Keratinocyte (primary cell): ENCODE measurements at regions not wholly inside any gene's neighbourhood (a gene's known extent, or its start where the extent isn't known, plus 50 kb on each side); places are given as distances from the start of the nearest gene placed in this dataset.

Source experiments
- DNase-seq: peaks from one replicate; pipeline ENCODE4 v3.0.0-alpha.2; 2011; ENCODE audit warnings: low read depth, missing footprints, low spot score
- FAIRE-seq: peaks from 2 replicates; lab custom pipeline; 2011; peaks lifted over from hg19 to GRCh38; lab: Jason Lieb, UNC
- H2AFZ ChIP-seq: 2 replicates; pipeline ENCODE4 v1.6.0; 2012; ENCODE audit warnings: low read length, control low read depth, inconsistent platforms; ENCODE audit not compliant: control insufficient read depth
- H3K27ac ChIP-seq: 2 replicates; pipeline ENCODE4 v1.5.1; 2011; ENCODE audit warnings: low read length; ENCODE audit not compliant: control insufficient read depth, insufficient read depth
- H3K27me3 ChIP-seq: 3 replicates; pipeline ENCODE4 v1.6.0; 2011; ENCODE audit warnings: low read length; ENCODE audit not compliant: control insufficient read depth, insufficient read depth; ENCODE audit errors: extremely low read depth
- H3K36me3 ChIP-seq, 2 experiments: 2 replicates in 1 of 2; 3 replicates in 1 of 2; pipeline ENCODE4 v1.5.1; 2011; ENCODE audit warnings: low read length in 2 of 2, mild to moderate bottlenecking in 1 of 2; ENCODE audit not compliant: control insufficient read depth in 2 of 2, insufficient read depth in 2 of 2; ENCODE audit errors: extremely low read depth in 1 of 2
- H3K4me1 ChIP-seq: 3 replicates; pipeline ENCODE4 v1.5.1; 2011; ENCODE audit warnings: low read length; ENCODE audit not compliant: control insufficient read depth, insufficient read depth; ENCODE audit errors: extremely low read depth
- H3K4me2 ChIP-seq: 3 replicates; pipeline ENCODE4 v1.6.0; 2011; ENCODE audit warnings: low read depth, low read length; ENCODE audit not compliant: control insufficient read depth, insufficient read depth; ENCODE audit errors: extremely low read depth
- H3K4me3 ChIP-seq, 3 experiments: fragments of 200-600 bp in 1 of 3; sonication (generic) in 1 of 3; 2 replicates in 2 of 3; 3 replicates in 1 of 3; pipeline ENCODE4 v1.5.1; 2011 to 2016; ENCODE audit warnings: low read length in 3 of 3, mild to moderate bottlenecking in 3 of 3, control low read depth in 2 of 3, inconsistent platforms in 1 of 3, low read depth in 1 of 3, mixed read lengths in 1 of 3, mixed run types in 1 of 3, moderate library complexity in 1 of 3; ENCODE audit not compliant: control insufficient read depth in 2 of 3, insufficient read depth in 2 of 3; ENCODE audit errors: extremely low read depth in 1 of 3
- H3K79me2 ChIP-seq: 2 replicates; pipeline ENCODE4 v1.6.0; 2012; ENCODE audit warnings: low read length; ENCODE audit not compliant: control insufficient read depth, insufficient read depth
- H3K9ac ChIP-seq: 3 replicates; pipeline ENCODE4 v1.6.0; 2011; ENCODE audit warnings: low read length; ENCODE audit not compliant: control insufficient read depth, insufficient read depth; ENCODE audit errors: extremely low read depth
- H3K9me1 ChIP-seq: 3 replicates; pipeline ENCODE4 v1.6.0; 2011; ENCODE audit warnings: low read length; ENCODE audit not compliant: control insufficient read depth, insufficient read depth; ENCODE audit errors: extremely low read depth
- H3K9me3 ChIP-seq: 2 replicates; pipeline ENCODE4 v1.5.1; 2012; ENCODE audit warnings: low read depth, low read length; ENCODE audit not compliant: control insufficient read depth
- H4K20me1 ChIP-seq: 3 replicates; pipeline ENCODE4 v1.6.0; 2011; ENCODE audit warnings: low read length; ENCODE audit not compliant: control insufficient read depth, insufficient read depth; ENCODE audit errors: extremely low read depth
- EZH2 ChIP-seq: IDR thresholded peaks from one replicate; pipeline ENCODE4 v1.6.1; 2012; ENCODE audit warnings: inconsistent platforms, mild to moderate bottlenecking, low read length, moderate library complexity
- dilution Hi-C: fragments of 300-500 bp; cut with MboI; formaldehyde crosslinking; loops from one replicate; pipeline ENCODE4 v1.7.0; 2020; ENCODE audit warnings: low sequenced_read_pairs; ENCODE audit not compliant: extremely low pct_ligation_motif_present
- TF ChIP-seq, protein P1 (sequence below), 3 experiments: IDR thresholded peaks in 1 of 3; conservative IDR thresholded peaks in 1 of 3; optimal IDR thresholded peaks in 1 of 3; 2 replicates in 2 of 3; 3 replicates in 1 of 3; pipeline versions ENCODE3 to v1.5.1; 2011; ENCODE audit warnings: low read length in 3 of 3, mild to moderate bottlenecking in 3 of 3, moderate library complexity in 2 of 3, control low read depth in 1 of 3, inconsistent platforms in 1 of 3; ENCODE audit not compliant: insufficient read depth in 2 of 3; ENCODE audit errors: extremely low read depth in 1 of 3

DNA sequence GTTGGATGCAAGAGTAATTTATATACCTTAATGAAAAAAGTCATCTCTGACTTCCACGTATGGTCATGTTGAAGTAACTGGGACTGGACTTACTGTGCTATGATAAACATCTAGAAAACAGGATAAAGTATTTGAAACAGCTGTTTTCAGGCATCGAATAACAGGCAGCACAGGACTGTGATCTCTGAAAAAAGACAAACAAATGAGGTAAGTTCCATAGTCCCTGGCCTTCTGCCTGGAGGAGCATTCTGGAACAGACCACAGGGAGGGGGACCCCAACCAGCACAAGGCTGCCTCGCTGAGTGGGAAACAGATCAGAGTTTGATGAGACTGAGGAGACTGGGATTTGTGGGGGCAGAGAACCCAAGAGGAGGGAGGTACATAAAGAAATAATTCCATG lies 89.1 kb upstream of the HABP2 start:
- Histone ChIP-seq H3K4me3 (no peak overlapping the region), H3K27me3 (peaks cover 6% of the 10 kb centered on the region), H3K79me2 (no peaks in the 10 kb centered on the region), H3K4me1 (no peaks in the 10 kb centered on the region), H3K9me1 (no peaks in the 10 kb centered on the region), H3K9me3 (no peaks in the 10 kb centered on the region), H4K20me1 (no peaks in the 10 kb centered on the region), H3K4me2 (no peak overlapping the region), H3K36me3 (no peaks in the 10 kb centered on the region), H3K9ac (no peak overlapping the region), H3K27ac (no peak overlapping the region), H2AFZ (no peak overlapping the region)
- DNase-seq = no peak
- TF ChIP-seq, protein P1, sequence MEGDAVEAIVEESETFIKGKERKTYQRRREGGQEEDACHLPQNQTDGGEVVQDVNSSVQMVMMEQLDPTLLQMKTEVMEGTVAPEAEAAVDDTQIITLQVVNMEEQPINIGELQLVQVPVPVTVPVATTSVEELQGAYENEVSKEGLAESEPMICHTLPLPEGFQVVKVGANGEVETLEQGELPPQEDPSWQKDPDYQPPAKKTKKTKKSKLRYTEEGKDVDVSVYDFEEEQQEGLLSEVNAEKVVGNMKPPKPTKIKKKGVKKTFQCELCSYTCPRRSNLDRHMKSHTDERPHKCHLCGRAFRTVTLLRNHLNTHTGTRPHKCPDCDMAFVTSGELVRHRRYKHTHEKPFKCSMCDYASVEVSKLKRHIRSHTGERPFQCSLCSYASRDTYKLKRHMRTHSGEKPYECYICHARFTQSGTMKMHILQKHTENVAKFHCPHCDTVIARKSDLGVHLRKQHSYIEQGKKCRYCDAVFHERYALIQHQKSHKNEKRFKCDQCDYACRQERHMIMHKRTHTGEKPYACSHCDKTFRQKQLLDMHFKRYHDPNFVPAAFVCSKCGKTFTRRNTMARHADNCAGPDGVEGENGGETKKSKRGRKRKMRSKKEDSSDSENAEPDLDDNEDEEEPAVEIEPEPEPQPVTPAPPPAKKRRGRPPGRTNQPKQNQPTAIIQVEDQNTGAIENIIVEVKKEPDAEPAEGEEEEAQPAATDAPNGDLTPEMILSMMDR (optimal IDR thresholded peaks at IDR 0.05 in 1 of 3, IDR thresholded peaks at IDR 0.05 in 1 of 3, conservative IDR thresholded peaks at IDR 0.05 in 1 of 3; ENCODE audit: extremely low read depth in 1 of 3, insufficient read depth in 2 of 3, low read length in 3 of 3) = no peak
- TF ChIP-seq EZH2 = no peak
- dilution Hi-C loops = no loop called here
- FAIRE-seq = no peak

- Histone ChIP-seq H3K4me3 (no peak overlapping the region), H3K79me2 (no peaks in the 10 kb centered on the region), H3K9me3 (no peaks in the 10 kb centered on the region), H4K20me1 (no peaks in the 10 kb centered on the region), H3K9me1 (no peaks in the 10 kb centered on the region), H2AFZ (no peak overlapping the region), H3K27ac (no peak overlapping the region), H3K4me2 (no peak overlapping the region), H3K36me3 (no peaks in the 10 kb centered on the region), H3K27me3 (no peaks in the 10 kb centered on the region), H3K4me1 (no peaks in the 10 kb centered on the region), H3K9ac (no peak overlapping the region)
- FAIRE-seq = no peak
- no peak for TF ChIP-seq EZH2
- TF ChIP-seq, protein P1 (optimal IDR thresholded peaks at IDR 0.05 in 1 of 3, IDR thresholded peaks at IDR 0.05 in 1 of 3, conservative IDR thresholded peaks at IDR 0.05 in 1 of 3; ENCODE audit: extremely low read depth in 1 of 3, insufficient read depth in 2 of 3, low read length in 3 of 3) = no peak
- dilution Hi-C loops = no loop called here
- DNase-seq = no peak
These were observed 83.1 kb upstream of the HABP2 start for GRCh38 chr10:113469796-113470195.
